Liver (tissue), 7 donors: ENCODE measurements at regions not wholly inside any gene's neighbourhood (a gene's known extent, or its start where the extent isn't known, plus 50 kb on each side); places are given as distances from the start of the nearest gene placed in this dataset.

Experiments used
- DNase-seq: peaks from one replicate; pipeline ENCODE4 v3.0.0-alpha.2; 2017; ENCODE audit warnings: low spot score
- H3K27ac ChIP-seq, 2 donors: one replicate each; pipeline ENCODE4 v1.7.0; 2013; ENCODE audit warnings: inconsistent platforms in 2 of 2, low read length in 2 of 2, control low read depth in 1 of 2, low read depth in 1 of 2, mild to moderate bottlenecking in 1 of 2
- H3K27me3 ChIP-seq, 4 donors: one replicate each; pipeline versions ENCODE4 v1.6.1 to v1.7.0; 2013; ENCODE audit warnings: low read length in 3 of 4, inconsistent platforms in 1 of 4, mild to moderate bottlenecking in 1 of 4, moderate library complexity in 1 of 4; ENCODE audit not compliant: control insufficient read depth in 4 of 4, insufficient read depth in 4 of 4
- H3K36me3 ChIP-seq, 4 donors: one replicate each; pipeline versions ENCODE4 v1.6.1 to v1.7.0; 2013; ENCODE audit warnings: low read length in 3 of 4, mild to moderate bottlenecking in 3 of 4, low read depth in 1 of 4, moderate library complexity in 1 of 4; ENCODE audit not compliant: control insufficient read depth in 4 of 4, insufficient read depth in 3 of 4
- H3K4me1 ChIP-seq, 4 donors: one replicate each; pipeline versions ENCODE4 v1.6.1 to v1.7.0; 2013; ENCODE audit warnings: low read length in 3 of 4, mild to moderate bottlenecking in 3 of 4, moderate library complexity in 1 of 4; ENCODE audit not compliant: control insufficient read depth in 4 of 4, insufficient read depth in 4 of 4
- H3K4me3 ChIP-seq, 3 donors: one replicate each; pipeline versions ENCODE4 v1.6.1 to v1.7.0; 2013; ENCODE audit warnings: low read length in 3 of 3, control low read depth in 1 of 3, low read depth in 1 of 3, mild to moderate bottlenecking in 1 of 3
- H3K9ac ChIP-seq, 2 donors: one replicate each; pipeline ENCODE4 v1.7.0; 2013; ENCODE audit warnings: low read length in 2 of 2, mild to moderate bottlenecking in 2 of 2, moderate library complexity in 2 of 2, control low read depth in 1 of 2, low read depth in 1 of 2
- H3K9me3 ChIP-seq, 4 donors: one replicate each; pipeline versions ENCODE4 v1.6.1 to v1.7.0; 2013; ENCODE audit warnings: low read length in 3 of 4; ENCODE audit not compliant: control insufficient read depth in 4 of 4
- ATF3 ChIP-seq: IDR thresholded peaks from 2 replicates; pipeline ENCODE4 v1.6.1; 2016; ENCODE audit warnings: antibody characterized with exemption
- EGR1 ChIP-seq, 2 donors: IDR thresholded peaks; 2 replicates each; pipeline ENCODE4 v1.6.1; 2016 to 2018; ENCODE audit warnings: antibody characterized with exemption in 2 of 2, low read depth in 2 of 2
- GABPA ChIP-seq, 2 donors: IDR thresholded peaks in 1 of 2; conservative IDR thresholded peaks in 1 of 2; 2 replicates each; pipeline ENCODE4 v1.6.1; 2016; ENCODE audit warnings: antibody characterized with exemption in 2 of 2, mild to moderate bottlenecking in 1 of 2, moderate library complexity in 1 of 2
- HNF4A ChIP-seq, 2 donors: conservative IDR thresholded peaks; 2 replicates each; pipeline ENCODE4 v1.6.1; 2016; ENCODE audit warnings: antibody characterized with exemption in 2 of 2, mild to moderate bottlenecking in 2 of 2
- HNF4G ChIP-seq: IDR thresholded peaks from 2 replicates; pipeline ENCODE4 v1.6.1; 2016; ENCODE audit warnings: antibody characterized with exemption
- JUND ChIP-seq, 2 donors: IDR thresholded peaks; 2 replicates each; pipeline ENCODE4 v1.6.1; 2016; ENCODE audit warnings: antibody characterized with exemption in 2 of 2
- MAX ChIP-seq: IDR thresholded peaks from 2 replicates; pipeline ENCODE4 v1.6.1; 2016; ENCODE audit warnings: antibody characterized with exemption
- NR2F2 ChIP-seq: IDR thresholded peaks from 2 replicates; pipeline ENCODE4 v1.6.1; 2016; ENCODE audit warnings: antibody characterized with exemption
- RAD21 ChIP-seq, 2 donors: IDR thresholded peaks; 2 replicates each; pipeline ENCODE4 v1.6.1; 2016; ENCODE audit warnings: antibody characterized with exemption in 2 of 2, mild to moderate bottlenecking in 2 of 2
- REST ChIP-seq: IDR thresholded peaks from 2 replicates; pipeline ENCODE4 v1.6.1; 2016; ENCODE audit warnings: antibody characterized with exemption, mild to moderate bottlenecking
- RXRA ChIP-seq, 2 donors: IDR thresholded peaks; 2 replicates each; pipeline ENCODE4 v1.6.1; 2017 to 2018; ENCODE audit warnings: antibody characterized with exemption in 2 of 2, mild to moderate bottlenecking in 1 of 2
- SP1 ChIP-seq: IDR thresholded peaks from 2 replicates; pipeline ENCODE4 v1.6.1; 2018; ENCODE audit warnings: antibody characterized with exemption, mild to moderate bottlenecking
- TAF1 ChIP-seq: conservative IDR thresholded peaks from 2 replicates; pipeline ENCODE4 v1.6.1; 2016; ENCODE audit warnings: antibody characterized with exemption, mild to moderate bottlenecking
- YY1 ChIP-seq: IDR thresholded peaks from 2 replicates; pipeline ENCODE4 v1.6.1; 2016; ENCODE audit warnings: antibody characterized with exemption, mild to moderate bottlenecking
- ZBTB33 ChIP-seq: IDR thresholded peaks from 2 replicates; pipeline ENCODE4 v1.6.1; 2016; ENCODE audit warnings: antibody characterized with exemption
- WGBS: extraction: QIAGEN DNeasy Blood & Tissue Kit; methylation state at CpG from one replicate; pipeline ENCODE4 v1.1.7; 2013; 5-methylcytosine and 5-hydroxymethylcytosine counted together
- donor health status: healthy.
- donor health status: healthy.
- donor health status: healthy.
- donor health status: healthy.

DNA sequence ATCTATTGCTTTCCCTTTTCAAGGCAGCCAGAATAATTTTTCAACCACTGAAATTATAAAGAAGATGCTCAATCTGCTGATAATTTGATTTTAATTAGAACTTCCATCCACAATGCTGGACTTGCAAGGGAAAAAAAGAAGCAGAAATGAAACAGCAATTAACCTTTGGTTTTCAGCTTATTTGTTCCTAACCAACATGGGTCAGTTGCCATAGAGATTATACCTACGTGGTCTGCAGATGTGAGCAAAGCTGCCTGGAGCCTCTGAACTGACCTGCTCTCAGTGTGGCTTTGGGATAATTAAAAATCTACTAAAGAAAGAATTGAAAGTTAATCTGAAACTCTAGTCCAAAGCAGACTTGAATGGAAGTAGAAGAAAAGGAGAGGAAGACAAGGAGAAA, 195.7 kb upstream of the API5 start:
- TF ChIP-seq RAD21 (IDR thresholded peaks at IDR 0.05) = no peak
- TF ChIP-seq ZBTB33 = no peak
- TF ChIP-seq YY1 = no peak
- TF ChIP-seq EGR1 (IDR thresholded peaks at IDR 0.05; ENCODE audit: low read depth in 2 of 2) = no peak
- TF ChIP-seq GABPA (IDR thresholded peaks at IDR 0.05 in 1 of 2, conservative IDR thresholded peaks at IDR 0.05 in 1 of 2) = no peak
- TF ChIP-seq MAX = no peak
- Histone ChIP-seq H3K4me1 (no peaks in the 10 kb centered on the region), H3K9ac (no peak overlapping the region), H3K4me3 (no peak overlapping the region), H3K27me3 (peaks cover 0 to 3% (median 0%) of the 10 kb centered on the region in 4 donors), H3K36me3 (no peaks in the 10 kb centered on the region), H3K9me3 (no peaks in the 10 kb centered on the region), H3K27ac (no peak overlapping the region)
- WGBS = 21% methylated on average over 1 of the region's 1 CpG
- DNase-seq = no peak

DNA sequence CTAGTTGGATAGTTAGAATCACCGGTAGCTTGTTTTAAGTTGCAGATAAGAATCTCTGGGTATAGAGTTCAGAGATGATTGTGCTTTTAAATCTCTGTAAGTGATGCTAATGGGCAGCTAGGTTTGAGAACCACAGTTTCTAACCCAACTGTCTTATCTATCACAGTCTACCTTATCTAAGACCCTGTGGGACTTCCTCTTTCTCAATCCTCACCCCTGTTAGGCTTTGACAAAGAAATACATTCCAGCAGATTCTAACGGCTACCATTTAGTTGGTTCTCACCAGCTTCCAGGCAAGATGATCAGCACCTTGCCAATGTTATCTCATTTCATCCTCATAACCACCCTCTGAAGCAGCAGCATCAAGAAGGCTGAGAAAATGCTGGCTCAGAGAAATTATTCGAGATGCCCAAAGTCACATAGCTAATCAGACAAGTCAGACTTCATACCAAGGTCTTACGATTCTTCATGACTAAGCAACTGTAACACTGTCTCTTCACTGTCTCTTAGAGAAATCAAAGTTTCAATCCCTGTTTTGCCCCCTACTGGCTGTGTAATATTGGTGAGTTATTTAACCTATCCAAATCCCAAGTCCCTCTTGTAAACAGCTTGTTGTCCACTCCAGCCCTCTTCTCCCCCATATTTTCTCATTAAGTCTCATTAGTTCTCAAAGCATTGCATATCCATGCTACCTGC, 192.4 kb upstream of the API5 start:
- Histone ChIP-seq H3K9ac (no peak overlapping the region), H3K27ac (no peak overlapping the region), H3K36me3 (no peaks in the 10 kb centered on the region), H3K4me1 (no peaks in the 10 kb centered on the region), H3K9me3 (no peaks in the 10 kb centered on the region), H3K27me3 (no peaks in the 10 kb centered on the region), H3K4me3 (no peak overlapping the region)
- TF ChIP-seq NR2F2 (no peak), GABPA (IDR thresholded peaks at IDR 0.05 in 1 of 2, conservative IDR thresholded peaks at IDR 0.05 in 1 of 2) (no peak), HNF4A (conservative IDR thresholded peaks at IDR 0.05) (no peak), TAF1 (no peak), ATF3 (no peak), EGR1 (IDR thresholded peaks at IDR 0.05; ENCODE audit: low read depth in 2 of 2) (no peak), MAX (no peak)
- 62% methylated on average over 4 of the region's 4 CpGs for WGBS
- no peak for DNase-seq

GRCh38 chr11:43122546-43122945, 189.2 kb upstream of the API5 start:
- no peaks in the 10 kb centered on the region for H3K27me3 ChIP-seq
- TF ChIP-seq JUND (IDR thresholded peaks at IDR 0.05) = no peak
- TF ChIP-seq TAF1 = no peak
- TF ChIP-seq HNF4G = no peak
- no peak for TF ChIP-seq REST
- no peak for TF ChIP-seq SP1
- TF ChIP-seq NR2F2 = no peak
- TF ChIP-seq MAX = no peak
- no peak for TF ChIP-seq RXRA (IDR thresholded peaks at IDR 0.05)
- H3K9ac ChIP-seq = no peak overlapping the region
- H3K9me3 ChIP-seq = no peaks in the 10 kb centered on the region
- no peak overlapping the region for H3K4me3 ChIP-seq
- no peak overlapping the region for H3K27ac ChIP-seq
- H3K36me3 ChIP-seq = no peaks in the 10 kb centered on the region
- no peak for DNase-seq
- WGBS = 77% methylated on average over 3 of the region's 3 CpGs
- H3K4me1 ChIP-seq = no peaks in the 10 kb centered on the region
